Esophagus muscularis mucosa (tissue), 4 donors: ENCODE measurements at regions not wholly inside any gene's neighbourhood (a gene's known extent, or its start where the extent isn't known, plus 50 kb on each side); places are given as distances from the start of the nearest gene placed in this dataset.

Source experiments
- DNase-seq: peaks from one replicate; pipeline ENCODE4 v3.0.0-alpha.2; 2017; ENCODE audit errors: extremely low spot score
- H3K27ac ChIP-seq, 4 donors: fragments of 200-600 bp; sonication (generic); replicated peaks in 1 of 4; 1 replicate in 3 of 4; 2 replicates in 1 of 4; pipeline ENCODE4 v1.5.1; 2016 to 2019; ENCODE audit warnings: mild to moderate bottlenecking in 1 of 4
- H3K27me3 ChIP-seq, 4 donors: fragments of 200-600 bp; sonication (generic); one replicate each; pipeline versions ENCODE4 v1.5.1 to v1.6.0; 2016 to 2019
- H3K36me3 ChIP-seq, 4 donors: fragments of 200-600 bp; sonication (generic); one replicate each; pipeline ENCODE4 v1.5.1; 2016 to 2019
- H3K4me1 ChIP-seq, 4 donors: fragments of 200-600 bp; sonication (generic); one replicate each; pipeline ENCODE4 v1.5.1; 2016 to 2019
- H3K4me3 ChIP-seq, 4 donors: fragments of 200-600 bp; sonication (generic); 1 replicate in 2 of 4; 2 replicates in 2 of 4; pipeline ENCODE4 v1.5.1; 2016 to 2019; ENCODE audit warnings: mild to moderate bottlenecking in 4 of 4, moderate library complexity in 1 of 4
- H3K9me3 ChIP-seq, 4 donors: fragments of 200-600 bp; sonication (generic); 1 replicate in 3 of 4; 2 replicates in 1 of 4; pipeline ENCODE4 v1.5.1; 2016 to 2019
- EP300 ChIP-seq: sonication (generic); formaldehyde crosslinking; IDR thresholded peaks from one replicate; pipeline ENCODE4 v1.6.1; 2017; ENCODE audit warnings: antibody characterized with exemption
- POLR2A ChIP-seq: fragments of 450-650 bp; IDR thresholded peaks from one replicate; pipeline ENCODE4 v1.6.1; 2017; ENCODE audit warnings: antibody characterized with exemption, moderate library complexity, mild to moderate bottlenecking, low read depth
- POLR2AphosphoS5 ChIP-seq, 2 donors: sonication (generic); formaldehyde crosslinking; IDR thresholded peaks; one replicate each; pipeline ENCODE4 v1.6.1; 2017; ENCODE audit warnings: antibody characterized with exemption in 2 of 2
- WGBS: methylation state at CpG from one replicate; pipeline ENCODE4 v1.1.5; 2018; 5-methylcytosine and 5-hydroxymethylcytosine counted together
- intact Hi-C: fragments of 100-400 bp; cut with DNase I; formaldehyde crosslinking; loops from one replicate; pipeline ENCODE4 v1.15.1; 2023
- TF ChIP-seq, protein P1 (sequence below), 3 experiments: fragments of 200-600 bp in 2 of 3; fragments of 450-650 bp in 1 of 3; sonication (generic) in 2 of 3; IDR thresholded peaks; one replicate each; pipeline ENCODE4 v1.5.1; 2017 to 2019; ENCODE audit warnings: antibody characterized with exemption in 3 of 3, mild to moderate bottlenecking in 2 of 3, moderate library complexity in 1 of 3

DNA sequence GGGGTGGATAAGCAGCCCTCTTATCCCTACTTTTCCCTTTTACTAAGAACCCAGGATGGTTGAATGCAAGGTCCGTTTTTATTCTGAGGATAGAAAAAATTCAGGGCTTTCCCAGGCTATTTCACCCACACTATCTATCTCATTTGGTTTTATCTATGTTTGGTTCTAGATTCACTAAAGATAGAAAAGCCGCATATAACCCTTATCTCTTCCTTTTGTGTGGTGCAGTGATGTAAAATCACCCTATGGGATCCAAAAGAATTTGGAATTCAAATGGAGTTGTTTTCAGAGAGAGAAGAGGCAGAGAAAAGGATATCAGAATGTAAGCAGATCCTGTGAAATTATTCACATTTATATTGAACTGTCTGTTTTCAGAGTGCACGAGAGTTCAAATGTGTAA, 236.3 kb upstream of the RFX3 start:
- 63% methylated on average over 3 of the region's 3 CpGs for WGBS
- H3K36me3 ChIP-seq: no peaks in the 10 kb centered on the region
- intact Hi-C loops: no loop called here
- peaks cover 0 to 8% (median 4%) of the 10 kb centered on the region in 4 donors for H3K4me1 ChIP-seq
- H3K9me3 ChIP-seq: no peaks in the 10 kb centered on the region
- no peak for DNase-seq
- H3K4me3 ChIP-seq: no peak overlapping the region
- TF ChIP-seq EP300 (no peak), POLR2A (no peak), POLR2AphosphoS5 (IDR thresholded peaks at IDR 0.05) (no peak)
- TF ChIP-seq, protein P1, sequence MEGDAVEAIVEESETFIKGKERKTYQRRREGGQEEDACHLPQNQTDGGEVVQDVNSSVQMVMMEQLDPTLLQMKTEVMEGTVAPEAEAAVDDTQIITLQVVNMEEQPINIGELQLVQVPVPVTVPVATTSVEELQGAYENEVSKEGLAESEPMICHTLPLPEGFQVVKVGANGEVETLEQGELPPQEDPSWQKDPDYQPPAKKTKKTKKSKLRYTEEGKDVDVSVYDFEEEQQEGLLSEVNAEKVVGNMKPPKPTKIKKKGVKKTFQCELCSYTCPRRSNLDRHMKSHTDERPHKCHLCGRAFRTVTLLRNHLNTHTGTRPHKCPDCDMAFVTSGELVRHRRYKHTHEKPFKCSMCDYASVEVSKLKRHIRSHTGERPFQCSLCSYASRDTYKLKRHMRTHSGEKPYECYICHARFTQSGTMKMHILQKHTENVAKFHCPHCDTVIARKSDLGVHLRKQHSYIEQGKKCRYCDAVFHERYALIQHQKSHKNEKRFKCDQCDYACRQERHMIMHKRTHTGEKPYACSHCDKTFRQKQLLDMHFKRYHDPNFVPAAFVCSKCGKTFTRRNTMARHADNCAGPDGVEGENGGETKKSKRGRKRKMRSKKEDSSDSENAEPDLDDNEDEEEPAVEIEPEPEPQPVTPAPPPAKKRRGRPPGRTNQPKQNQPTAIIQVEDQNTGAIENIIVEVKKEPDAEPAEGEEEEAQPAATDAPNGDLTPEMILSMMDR (IDR thresholded peaks at IDR 0.05): no peak
- no peak overlapping the region for H3K27ac ChIP-seq
- no peaks in the 10 kb centered on the region for H3K27me3 ChIP-seq

DNA sequence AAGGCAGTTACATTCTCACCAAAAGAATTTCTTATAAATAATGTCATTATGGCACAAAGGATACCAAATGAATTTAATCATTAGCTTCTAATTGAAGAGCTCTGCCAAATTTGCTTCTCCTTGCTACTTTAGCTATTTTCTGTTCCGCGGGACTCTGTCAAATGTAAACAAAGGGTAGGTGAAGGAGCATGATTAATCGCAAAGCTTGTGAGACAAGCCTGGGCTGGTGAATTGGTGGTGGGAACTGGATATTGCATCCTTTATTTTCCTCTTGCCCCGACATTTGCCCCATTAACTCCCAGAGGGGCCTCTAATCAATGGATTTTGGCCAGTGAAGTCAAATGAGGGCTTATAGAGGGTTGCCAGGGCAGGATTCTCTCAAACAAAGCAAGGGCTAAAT, 234.2 kb upstream of the RFX3 start:
- no peaks in the 10 kb centered on the region for H3K36me3 ChIP-seq
- no peak overlapping the region for H3K27ac ChIP-seq
- WGBS: 19% methylated on average over 4 of the region's 4 CpGs
- TF ChIP-seq, protein P1 (IDR thresholded peaks at IDR 0.05): no peak
- no peak for TF ChIP-seq POLR2AphosphoS5 (IDR thresholded peaks at IDR 0.05)
- no peak for TF ChIP-seq EP300
- TF ChIP-seq POLR2A: no peak
- no peak overlapping the region for H3K4me3 ChIP-seq
- no peak for DNase-seq
- H3K4me1 ChIP-seq: peaks cover 0 to 8% (median 4%) of the 10 kb centered on the region in 4 donors
- H3K27me3 ChIP-seq: no peaks in the 10 kb centered on the region
- no peaks in the 10 kb centered on the region for H3K9me3 ChIP-seq
- intact Hi-C loops: no loop called here

DNA sequence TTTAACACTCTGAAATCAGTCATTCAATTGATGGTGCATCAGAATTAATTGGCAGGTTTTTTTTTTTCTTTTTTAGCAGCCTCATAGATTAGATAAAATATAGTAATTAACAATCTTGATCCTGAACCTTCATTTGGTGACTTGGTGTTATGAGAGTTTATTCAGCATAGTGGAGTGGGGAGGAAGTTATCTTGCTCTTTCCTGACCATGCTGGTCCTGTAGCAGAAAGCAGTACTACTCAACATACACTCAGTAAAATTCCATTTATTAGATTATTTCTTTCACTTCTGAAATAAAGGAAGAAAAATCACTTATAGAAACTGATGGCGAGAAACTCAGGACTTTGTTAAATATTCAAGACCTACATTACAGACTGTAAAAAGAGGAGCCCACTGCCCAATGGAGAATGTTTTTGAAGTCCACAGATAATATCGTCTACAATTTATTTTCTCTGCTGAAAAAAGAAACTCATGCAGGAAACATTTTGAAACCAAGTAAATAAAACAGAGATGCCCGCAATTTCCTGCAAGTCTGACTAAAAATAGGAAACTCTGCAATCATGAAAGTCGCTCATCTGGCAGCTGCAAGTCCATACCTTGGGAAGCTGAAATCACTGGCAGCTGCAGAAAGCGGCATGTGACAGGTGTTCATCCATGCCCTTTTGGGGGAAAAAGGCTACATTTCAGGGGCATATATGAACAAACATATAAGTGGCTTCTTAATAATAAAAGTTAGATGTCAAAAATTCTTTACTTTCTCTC, 233.2 kb upstream of the RFX3 start:
- Histone ChIP-seq H3K9me3 (no peaks in the 10 kb centered on the region), H3K36me3 (no peaks in the 10 kb centered on the region), H3K4me3 (no peak overlapping the region), H3K27me3 (no peaks in the 10 kb centered on the region), H3K4me1 (peaks cover 0 to 8% (median 4%) of the 10 kb centered on the region in 4 donors), H3K27ac (no peak overlapping the region)
- WGBS: 61% methylated on average over 5 of the region's 5 CpGs
- intact Hi-C loops: no loop called here
- DNase-seq: no peak
- no peak for TF ChIP-seq EP300
- no peak for TF ChIP-seq POLR2AphosphoS5 (IDR thresholded peaks at IDR 0.05)
- TF ChIP-seq POLR2A: no peak
- TF ChIP-seq, protein P1 (IDR thresholded peaks at IDR 0.05): no peak

DNA sequence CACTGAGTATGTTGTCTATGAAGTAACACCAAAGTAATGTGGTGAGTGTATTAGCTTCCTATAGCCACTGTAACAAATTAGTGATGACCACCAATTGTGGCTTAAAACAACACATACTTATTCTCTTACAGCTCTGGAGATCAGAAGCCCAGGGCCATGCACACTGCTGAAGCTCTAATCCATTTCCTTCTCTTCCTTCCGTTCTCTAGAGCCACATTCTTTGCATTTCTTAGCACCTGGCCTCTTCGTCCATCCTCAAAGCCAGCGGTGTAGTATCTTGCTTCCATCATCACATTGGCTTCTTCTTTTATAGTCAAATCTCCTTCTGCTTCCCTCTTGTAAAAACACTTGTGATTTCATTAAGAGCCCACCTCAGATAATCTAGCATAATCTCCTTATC, 230.3 kb upstream of the RFX3 start:
- H3K9me3 ChIP-seq: no peaks in the 10 kb centered on the region
- intact Hi-C loops: no loop called here
- no peak for DNase-seq
- no peak overlapping the region for H3K27ac ChIP-seq
- peaks cover 0 to 8% (median 4%) of the 10 kb centered on the region in 4 donors for H3K4me1 ChIP-seq
- no peak for TF ChIP-seq EP300
- TF ChIP-seq, protein P1 (IDR thresholded peaks at IDR 0.05): no peak
- TF ChIP-seq POLR2AphosphoS5 (IDR thresholded peaks at IDR 0.05): no peak
- no peak for TF ChIP-seq POLR2A
- no peaks in the 10 kb centered on the region for H3K27me3 ChIP-seq
- H3K4me3 ChIP-seq: no peak overlapping the region
- WGBS: 78% methylated on average over 3 of the region's 3 CpGs
- H3K36me3 ChIP-seq: no peaks in the 10 kb centered on the region
